ENCODE measurements at regions not wholly inside any gene's neighbourhood (a gene's known extent, or its start where the extent isn't known, plus 50 kb on each side); places are given as distances from the start of the nearest gene placed in this dataset.

DNA sequence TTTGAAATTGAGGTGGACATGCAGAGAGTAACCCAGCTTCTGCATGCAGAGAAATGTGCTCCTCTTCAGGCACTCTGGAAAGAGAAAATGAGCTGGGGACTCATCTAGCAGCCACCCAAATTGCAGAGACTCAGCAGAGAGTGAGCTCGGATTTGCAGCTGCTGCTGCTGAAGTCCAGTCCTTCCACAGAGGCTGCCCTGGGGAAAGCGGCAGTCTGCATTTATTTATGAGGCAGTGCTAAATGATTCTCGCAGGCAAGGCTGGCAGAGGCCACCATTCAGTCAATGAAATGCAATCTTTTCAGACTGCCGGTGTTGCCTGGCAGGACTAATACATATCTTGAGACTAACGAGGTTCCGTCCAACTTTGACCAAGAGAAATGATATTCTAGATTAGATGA, 404.8 kb downstream of the NLGN4X start:
- TF ChIP-seq, protein P1, sequence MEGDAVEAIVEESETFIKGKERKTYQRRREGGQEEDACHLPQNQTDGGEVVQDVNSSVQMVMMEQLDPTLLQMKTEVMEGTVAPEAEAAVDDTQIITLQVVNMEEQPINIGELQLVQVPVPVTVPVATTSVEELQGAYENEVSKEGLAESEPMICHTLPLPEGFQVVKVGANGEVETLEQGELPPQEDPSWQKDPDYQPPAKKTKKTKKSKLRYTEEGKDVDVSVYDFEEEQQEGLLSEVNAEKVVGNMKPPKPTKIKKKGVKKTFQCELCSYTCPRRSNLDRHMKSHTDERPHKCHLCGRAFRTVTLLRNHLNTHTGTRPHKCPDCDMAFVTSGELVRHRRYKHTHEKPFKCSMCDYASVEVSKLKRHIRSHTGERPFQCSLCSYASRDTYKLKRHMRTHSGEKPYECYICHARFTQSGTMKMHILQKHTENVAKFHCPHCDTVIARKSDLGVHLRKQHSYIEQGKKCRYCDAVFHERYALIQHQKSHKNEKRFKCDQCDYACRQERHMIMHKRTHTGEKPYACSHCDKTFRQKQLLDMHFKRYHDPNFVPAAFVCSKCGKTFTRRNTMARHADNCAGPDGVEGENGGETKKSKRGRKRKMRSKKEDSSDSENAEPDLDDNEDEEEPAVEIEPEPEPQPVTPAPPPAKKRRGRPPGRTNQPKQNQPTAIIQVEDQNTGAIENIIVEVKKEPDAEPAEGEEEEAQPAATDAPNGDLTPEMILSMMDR (IDR thresholded peaks at IDR 0.05; ENCODE audit: low read depth, low read length, missing input control) = no peak
- no peak for TF ChIP-seq ZBTB33 (IDR thresholded peaks at IDR 0.05)
- TF ChIP-seq YY1 (IDR thresholded peaks at IDR 0.05) = no peak
- TF ChIP-seq RAD21 (IDR thresholded peaks at IDR 0.05) = no peak
- TF ChIP-seq TAF1 (conservative IDR thresholded peaks at IDR 0.05) = no peak
- no peak for TF ChIP-seq REST (IDR thresholded peaks at IDR 0.05)
- TF ChIP-seq, protein P2, sequence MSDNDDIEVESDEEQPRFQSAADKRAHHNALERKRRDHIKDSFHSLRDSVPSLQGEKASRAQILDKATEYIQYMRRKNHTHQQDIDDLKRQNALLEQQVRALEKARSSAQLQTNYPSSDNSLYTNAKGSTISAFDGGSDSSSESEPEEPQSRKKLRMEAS (IDR thresholded peaks at IDR 0.05) = no peak
- no peak for TF ChIP-seq GABPA (IDR thresholded peaks at IDR 0.05 in 1 of 2, conservative IDR thresholded peaks at IDR 0.05 in 1 of 2)
- no peak for TF ChIP-seq EGR1 (IDR thresholded peaks at IDR 0.05; ENCODE audit: low read depth in 2 of 2)
- TF ChIP-seq JUND (IDR thresholded peaks at IDR 0.05) = no peak
- no peak for TF ChIP-seq SP1 (IDR thresholded peaks at IDR 0.05)

Data from liver (tissue), 3 donors.